ENCODE measurements at regions not wholly inside any gene's neighbourhood (a gene's known extent, or its start where the extent isn't known, plus 50 kb on each side); places are given as distances from the start of the nearest gene placed in this dataset.
"Not testable (repeated sequence)": the region's sequence is repeated elsewhere in the genome, so short reads cannot be mapped to it uniquely, and the experiment has no call there.

DNA sequence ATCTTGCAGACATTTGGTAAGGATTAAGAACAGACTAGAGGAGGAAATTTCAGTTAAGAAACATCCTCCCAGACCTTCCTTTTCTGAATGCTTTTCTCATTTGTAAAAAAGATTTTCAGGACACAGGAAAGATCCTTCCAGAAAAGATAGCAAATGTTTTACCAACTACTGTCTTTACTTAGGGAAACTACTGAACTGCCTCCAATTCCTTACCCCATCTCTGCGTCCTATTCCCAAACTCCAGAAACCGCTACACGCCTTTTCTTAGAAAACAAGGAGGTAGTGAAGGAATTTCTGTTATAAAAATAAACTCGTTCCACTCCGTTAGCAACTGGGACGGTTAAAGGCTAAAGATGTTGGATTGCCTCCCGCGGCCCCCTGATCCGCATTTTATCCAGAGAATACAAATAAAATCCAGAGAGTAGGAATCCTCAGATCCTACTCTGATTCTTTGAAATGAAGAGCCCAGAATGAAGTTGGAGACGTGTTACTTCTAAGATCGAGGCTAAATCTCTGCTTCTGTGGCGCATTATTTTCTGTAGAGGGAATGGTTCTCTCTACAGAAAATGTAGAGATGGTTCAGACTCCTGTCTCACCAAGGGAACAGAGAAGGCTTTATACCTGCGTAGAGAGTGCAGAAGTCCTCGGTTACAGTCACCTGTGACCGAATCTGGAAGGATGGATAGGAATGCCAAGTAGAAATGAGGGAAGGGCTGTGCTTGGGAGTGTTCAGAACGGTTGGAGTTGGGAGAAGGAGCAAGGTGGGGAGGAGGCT lies 133.0 kb downstream of the GPX5 start:
- no peak for DNase-seq (ENCODE audit: low spot score)

DNA sequence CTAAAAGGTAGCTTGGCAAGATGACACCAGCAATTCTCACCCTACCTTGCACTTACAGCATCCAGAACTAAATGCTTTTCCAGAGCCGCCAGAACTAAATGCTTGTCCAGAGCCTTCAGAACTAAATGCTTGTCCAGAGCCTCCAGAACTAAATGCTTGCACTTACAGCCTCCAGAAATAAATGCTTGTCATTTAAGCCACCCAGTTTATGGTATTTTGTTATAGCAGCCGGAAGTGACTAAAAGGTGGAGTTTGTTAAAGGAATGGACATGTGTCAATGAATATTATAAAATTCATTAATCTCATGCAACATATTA lies 133.5 kb downstream of the GPX5 start:
- DNase-seq (ENCODE audit: low spot score): no peak

DNA sequence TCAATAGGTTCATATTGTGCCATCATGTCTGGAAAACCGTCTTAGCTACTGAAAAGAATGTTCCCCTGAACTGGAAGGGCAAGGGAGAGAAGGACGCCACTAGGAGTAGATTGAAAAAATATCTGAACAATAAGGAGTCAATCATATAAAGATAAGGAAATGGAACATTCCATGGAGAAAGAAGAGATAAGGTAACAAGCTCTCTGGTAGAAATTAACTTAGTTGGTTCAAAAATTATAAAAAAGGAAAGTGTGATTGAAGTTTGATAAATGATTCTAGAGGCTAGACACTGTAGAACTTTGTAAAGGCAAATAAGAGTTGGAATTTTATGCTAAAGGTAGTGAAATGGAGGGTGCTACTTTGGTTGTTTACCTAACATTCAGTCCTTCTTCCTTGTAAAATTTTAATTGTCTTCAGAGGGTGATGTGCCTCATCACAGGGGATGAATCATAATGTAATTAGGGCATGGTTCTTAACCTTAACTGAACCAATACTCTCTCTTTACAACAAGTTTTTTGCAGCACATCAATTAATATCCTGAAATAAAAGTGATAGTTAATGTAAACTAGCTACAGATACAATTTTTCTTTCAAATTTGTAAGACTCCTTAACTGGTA lies 135.5 kb downstream of the GPX5 start:
- no peak for DNase-seq (ENCODE audit: low spot score)

DNA sequence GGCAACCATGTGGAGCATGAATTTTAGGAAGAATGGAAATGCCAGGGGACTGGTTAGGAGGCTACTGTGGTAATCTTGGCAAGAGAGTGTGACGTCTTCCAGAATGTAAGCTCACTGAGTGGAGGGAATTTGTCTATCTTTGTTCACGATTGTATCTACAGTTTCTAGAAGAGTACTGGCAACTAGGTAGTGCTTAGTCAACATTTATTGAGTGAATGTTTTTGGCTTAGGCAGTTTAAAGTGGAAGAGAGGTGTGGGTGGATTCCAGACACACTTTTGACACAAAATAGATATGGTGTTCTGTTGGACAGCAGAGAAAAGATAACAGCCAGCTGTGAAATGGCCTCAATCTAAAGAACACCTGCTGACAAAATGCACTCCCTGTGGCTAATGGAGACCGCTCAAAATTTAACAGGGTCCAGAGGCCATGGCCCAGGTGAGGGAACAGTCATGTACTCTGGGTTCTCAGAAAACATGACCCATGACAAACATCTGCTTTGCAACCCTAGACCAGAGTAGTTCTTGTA lies 139.3 kb downstream of the GPX5 start:
- DNase-seq (ENCODE audit: low spot score): no peak

DNA sequence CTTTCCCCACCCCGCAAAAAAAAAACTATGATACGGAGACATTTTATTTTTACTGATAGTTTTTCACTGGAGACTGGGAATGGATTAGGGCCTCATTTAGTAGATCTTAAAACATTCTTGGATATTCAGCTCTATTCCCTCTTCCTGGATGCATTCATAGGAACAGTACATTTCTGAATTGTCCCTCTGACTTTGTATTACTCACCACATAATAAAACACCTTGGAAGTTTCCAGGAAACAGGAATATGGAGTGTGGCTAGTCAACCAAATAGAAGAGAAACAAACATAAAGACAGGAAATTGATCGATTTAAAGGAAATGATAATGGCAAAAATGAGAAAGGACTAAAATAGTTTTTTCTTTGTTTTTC lies 147.7 kb downstream of the GPX5 start:
- DNase-seq (ENCODE audit: low spot score): no peak

DNA sequence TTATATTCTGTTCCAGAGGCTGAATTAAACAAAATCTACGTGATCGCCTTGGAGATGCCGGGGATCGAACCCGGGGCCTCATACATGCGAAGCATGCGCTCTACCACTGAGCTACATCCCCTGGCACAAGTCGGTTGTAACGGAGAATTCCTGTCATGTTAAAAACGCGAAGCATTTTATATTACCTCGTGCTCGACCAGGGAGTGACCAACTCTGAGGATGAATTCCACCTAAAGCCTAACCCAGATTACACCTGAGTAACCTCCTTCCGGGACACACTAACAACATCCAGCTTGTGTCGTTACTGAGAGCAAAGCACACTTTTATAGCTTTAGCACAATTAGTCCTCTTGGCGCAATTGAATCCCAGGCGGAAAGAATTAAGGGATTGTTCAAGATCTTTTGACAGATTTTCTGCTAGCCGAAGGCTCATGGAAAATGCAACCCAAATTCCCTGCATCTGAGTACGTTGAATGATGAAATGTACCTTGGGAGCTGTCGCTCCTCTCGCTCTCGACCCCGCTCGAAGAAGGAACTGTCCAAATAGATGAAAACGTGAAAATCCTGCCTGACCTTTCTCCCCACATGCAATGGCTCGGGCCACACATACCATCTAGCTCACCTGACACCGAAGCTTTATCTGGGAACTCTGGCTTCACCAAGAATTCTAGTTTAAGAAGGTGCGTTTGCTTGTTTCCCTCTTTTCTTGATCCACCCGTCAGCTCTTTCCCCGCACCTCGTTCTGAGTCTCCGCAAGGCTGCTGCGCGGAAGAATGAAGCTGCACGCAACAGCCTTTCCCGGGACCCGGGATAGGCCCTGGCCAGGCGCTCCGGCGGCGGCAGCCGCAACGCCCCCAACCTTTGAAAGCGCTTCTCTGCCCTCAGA lies 148.3 kb downstream of the GPX5 start:
- DNase-seq (ENCODE audit: low spot score): no peak

DNA sequence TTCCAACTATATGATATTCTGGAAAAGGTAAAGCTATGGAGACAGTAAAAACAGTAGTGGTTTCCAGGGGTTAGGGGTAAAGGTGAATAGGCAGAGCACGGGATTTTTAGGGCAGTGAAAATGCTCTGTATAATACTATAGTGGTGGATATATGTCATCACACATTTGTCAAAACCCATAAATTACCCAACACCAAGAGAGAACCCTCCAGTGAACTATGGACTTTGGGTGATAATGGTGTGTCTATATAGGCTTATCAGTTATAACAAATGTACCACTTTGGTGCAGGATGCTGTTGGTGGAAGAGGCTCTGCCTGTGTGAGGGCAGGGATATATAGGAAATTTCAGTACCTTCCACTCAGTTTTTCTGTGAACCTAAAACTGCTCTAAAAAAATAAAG lies 149.9 kb downstream of the GPX5 start:
- DNase-seq (ENCODE audit: low spot score): no peak

DNA sequence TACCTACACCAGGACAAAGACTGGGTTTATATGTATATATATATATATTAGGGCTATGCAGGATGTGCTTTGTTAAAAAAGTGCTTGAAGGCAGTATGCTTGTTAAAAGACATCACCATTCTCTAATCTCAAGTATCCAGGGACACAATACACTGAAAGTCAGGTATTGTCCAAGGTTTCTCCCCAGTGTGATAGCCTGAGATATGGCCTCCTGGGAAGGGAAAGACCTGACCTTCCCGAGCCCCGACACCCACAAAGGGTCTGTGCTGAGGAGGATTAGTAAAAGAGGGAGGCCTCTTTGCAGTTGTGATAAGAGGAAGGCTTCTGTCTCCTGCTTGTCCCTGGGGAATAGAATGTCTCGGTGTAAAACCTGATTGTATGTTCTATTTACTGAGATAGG lies 156.9 kb downstream of the GPX5 start:
- DNase-seq (ENCODE audit: low spot score): no peak

DNA sequence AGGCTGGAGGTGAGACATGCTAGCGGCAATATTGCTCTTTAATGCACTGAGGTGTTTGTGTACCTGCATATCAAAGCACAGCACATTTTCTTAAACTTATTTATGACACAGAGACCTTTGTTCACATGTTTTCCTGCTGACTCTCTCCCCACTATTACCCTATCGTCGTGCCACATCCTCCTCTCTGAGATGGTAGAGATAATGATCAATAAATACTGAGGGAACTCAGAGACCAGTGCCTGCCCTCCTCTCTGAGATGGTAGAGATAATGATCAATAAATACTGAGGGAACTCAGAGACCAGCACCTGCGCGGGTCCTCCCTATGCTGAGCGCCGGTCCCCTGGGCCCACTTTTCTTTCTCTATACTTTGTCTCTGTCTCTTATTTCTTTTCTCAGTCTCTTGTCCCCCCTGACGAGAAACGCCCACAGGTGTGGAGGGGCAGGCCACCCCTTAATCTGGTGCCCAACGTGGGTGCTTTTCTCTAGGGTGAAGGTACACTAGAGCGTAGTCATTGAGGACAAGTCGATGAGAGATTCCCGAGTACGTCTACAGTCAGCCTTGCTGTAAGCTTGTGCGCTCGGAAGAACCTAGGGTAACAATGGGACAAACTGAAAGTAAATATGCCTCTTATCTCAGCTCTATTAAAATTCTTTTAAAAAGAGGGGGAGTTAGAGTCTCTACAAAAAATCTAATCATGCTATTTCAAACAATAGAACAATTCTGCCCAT lies 157.4 kb downstream of the GPX5 start:
- DNase-seq (ENCODE audit: low spot score): not testable (repeated sequence)

DNA sequence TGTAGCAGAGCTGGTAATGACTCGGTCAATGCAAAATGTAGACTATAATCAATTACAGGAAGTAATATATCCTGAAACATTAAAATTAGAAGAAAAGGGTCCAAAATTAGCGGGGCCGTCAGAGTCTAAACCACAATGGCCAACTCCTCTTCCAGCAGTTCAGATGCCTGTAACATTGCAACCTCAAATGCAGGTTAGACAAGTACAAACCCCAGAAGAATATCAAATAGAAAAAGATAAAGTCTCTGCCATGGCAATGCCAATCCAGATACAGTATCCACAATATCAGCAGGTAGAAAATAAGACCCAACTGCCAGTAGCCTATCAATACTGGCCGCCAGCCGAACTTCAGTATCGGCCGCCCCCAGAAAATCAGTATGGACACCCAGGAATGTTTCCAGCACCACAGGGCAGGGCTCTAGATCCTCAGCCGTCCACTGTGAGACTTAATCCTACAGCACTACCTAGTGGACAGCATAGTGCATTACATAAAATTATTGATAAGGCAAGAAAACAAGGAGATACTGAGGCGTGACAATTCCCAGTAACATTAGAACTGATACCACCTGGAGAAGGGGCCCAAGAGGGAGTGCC lies 158.4 kb downstream of the GPX5 start:
- DNase-seq (ENCODE audit: low spot score): no peak

DNA sequence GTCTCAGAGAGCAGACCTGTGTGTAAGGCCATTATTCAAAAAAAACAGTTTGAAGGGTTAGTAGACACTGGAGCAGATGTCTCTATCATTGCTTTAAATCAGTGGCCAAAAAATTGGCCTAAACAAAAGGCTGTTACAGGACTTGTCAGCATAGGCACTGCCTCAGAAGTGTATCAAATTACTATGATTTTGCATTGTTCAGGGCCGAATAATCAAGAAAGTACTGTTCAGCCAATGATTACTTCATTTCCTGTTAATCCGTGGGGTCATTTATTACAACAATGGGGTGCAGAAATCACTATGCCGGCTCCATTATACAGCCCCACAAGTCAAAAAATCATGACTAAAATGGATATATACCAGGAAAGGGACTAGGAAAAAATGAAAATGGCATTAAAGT lies 160.3 kb downstream of the GPX5 start:
- not testable (repeated sequence) for DNase-seq (ENCODE audit: low spot score)

DNA sequence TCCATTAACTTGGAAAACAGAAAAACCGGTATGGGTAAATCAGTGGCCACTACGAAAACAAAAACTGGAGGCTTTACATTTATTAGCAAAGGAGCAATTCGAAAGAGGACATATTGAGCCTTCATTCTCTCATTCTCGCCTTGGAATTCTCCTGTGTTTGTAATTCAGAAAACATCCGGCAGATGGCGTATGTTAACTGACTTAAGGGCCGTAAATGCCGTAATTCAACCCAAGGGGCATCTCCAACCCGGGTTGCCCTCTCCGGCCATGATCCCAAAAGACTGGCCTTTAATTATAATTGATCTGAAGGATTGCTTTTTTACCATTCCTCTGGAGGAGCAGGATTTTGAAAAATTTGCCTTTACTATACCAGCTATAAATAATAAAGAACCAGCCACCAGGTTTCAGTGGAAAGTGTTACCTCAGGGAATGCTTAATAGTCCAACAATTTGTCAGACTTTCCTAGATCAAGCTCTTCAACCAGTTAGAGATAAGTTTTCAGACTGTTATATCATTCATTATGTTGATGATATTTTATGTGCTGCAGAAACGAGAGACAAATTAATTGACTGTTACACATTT lies 160.9 kb downstream of the GPX5 start:
- not testable (repeated sequence) for DNase-seq (ENCODE audit: low spot score)

DNA sequence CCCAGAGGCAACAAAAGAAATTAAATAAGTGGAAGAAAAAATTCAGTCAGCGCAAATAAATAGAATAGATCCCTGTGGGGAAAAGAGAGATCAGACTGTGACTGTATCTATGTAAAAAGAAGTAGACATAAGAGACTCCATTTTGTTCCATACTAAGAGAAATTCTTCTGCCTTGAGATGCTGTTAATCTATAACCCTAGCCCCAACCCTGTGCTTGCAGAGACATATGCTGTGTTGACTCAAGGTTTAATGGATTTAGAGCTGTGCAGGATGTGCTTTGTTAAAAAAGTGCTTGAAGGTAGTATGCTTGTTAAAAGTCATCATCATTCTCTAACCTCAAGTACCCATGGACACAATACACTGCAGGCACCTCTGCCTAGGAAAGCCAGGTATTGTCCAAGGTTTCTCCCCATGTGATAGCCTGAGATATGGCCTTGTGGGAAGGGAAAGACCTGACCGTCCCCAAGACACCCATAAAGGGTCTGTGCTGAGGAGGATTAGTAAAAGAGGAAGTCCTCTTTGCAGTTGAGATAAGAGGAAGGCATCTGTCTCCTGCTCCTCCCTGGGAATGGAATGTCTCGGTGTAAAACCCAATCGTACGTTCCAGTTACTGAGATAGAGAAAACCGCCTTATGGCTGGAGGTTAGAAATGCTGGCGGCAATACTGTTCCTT lies 161.8 kb downstream of the GPX5 start:
- DNase-seq (ENCODE audit: low spot score): not testable (repeated sequence)

DNA sequence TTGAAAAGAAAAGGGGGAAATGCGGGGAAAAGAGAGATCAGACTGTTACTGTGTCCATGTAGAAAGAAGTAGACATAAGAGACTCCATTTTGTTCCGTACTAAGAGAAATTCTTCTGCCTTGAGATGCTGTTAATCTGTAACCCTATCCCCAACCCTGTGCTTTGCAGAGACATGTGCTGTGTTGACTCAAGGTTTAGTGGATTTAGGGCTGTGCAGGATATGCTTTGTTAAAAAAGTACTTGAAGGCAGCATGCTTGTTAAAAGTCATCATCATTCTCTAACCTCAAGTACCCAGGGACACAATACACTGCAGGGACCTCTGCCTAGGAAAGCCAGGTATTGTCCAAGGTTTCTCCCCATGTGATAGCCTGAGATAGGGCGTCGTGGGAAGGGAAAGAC lies 166.3 kb downstream of the GPX5 start:
- DNase-seq (ENCODE audit: low spot score): not testable (repeated sequence)

DNA sequence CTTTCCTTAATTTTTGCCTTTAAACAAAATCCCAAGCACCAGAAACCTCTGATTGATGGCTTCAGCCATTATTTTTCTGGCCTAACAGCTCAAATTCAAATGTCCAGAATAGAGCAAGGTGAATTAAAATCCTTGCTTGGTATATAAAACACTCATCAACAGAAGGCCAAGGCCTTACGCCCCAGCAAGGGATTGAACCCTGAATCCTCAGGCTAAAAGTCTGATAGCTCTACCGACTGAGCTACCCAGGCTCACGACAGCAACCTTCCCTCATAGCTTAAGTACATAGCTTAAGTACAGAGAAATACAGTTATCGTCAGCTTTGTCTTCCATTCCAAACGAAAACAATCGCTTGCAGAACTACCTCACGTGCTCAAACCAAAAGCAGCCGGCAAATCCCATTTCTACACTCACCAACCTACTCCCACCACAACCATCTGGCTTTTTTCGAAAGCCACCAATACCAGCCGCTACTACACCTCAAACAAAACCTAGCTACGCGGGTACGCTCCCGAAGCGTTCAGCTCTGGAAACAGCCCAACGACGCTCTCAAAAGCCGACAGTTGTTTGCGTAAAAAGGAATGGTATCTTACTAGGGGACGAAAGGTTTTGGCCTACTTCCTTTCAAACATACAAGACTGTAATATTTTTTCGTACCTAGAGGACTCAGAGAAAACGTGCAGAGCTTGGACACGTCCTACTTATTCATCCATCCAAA lies 167.5 kb downstream of the GPX5 start:
- no peak for DNase-seq (ENCODE audit: low spot score)

DNA sequence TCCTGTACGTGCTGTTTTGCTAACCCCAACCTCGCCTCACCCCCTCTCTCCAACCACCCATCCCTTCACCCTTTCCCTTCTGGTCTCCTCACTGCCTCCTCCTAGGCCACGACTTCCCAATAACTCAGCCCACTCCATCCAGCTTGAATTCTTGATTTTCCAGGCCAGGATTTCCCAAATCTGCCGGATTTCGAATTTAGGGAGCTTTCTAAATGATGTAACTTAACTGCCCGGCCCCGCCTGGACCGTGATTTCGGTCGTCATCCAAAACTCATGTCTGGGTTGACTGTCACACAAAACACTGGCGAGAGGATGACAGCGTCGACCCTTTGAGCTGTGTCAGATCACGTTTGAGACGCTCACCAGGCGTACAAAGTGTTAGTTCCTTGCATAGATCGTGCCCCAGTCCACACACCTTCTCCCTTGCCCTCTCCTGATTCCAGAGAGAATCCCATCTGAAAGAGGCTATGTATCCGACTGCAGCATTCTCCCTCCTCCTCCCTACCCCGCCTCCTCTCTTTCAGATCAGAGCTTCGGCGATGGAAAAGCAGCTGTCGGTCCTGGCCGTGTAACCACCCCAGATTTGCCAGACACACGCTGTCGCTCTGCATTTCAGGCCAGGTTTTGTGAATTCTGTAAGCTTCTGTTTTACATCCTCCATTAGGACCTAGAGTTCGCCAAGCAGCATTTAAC lies 168.2 kb downstream of the GPX5 start:
- no peak for DNase-seq (ENCODE audit: low spot score)

DNA sequence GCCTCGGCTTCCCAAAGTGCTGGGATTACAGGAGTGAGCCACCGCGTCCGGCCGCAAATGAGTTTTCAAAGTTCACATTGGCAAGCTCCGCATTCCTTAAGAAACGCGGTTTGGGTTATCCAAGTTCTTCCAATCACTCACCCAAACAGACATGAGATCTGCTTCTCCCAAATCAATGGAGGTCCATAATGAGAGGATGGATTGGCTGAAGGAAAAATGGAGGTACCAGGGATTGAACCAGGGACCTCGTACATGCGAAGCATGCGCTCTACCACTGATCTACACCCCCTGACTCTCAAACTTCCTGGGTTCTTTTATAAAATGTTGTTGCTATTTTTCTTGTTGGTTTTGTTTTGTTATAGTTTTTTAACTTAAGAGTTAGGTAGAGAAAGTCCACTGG lies 170.0 kb downstream of the GPX5 start:
- DNase-seq (ENCODE audit: low spot score): no peak

DNA sequence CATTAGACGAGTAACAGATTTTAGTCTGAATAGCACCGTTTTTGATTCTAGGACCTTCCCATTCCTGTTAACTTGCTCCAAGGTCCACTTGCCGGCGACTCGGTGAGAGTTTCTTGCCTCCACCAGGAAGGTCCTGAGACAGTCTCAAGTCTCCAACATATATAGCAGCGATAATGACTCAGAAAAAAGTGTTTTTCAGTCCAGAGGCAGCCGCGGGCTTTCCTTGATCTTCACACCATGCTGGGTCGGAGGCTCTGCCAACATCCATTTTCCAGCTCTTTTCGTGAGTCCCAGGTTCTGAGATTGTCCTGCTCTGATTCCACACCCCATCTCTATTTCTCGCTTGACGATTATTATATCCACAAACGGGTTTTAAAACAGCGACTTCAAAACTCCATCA lies 170.5 kb downstream of the GPX5 start:
- no peak for DNase-seq (ENCODE audit: low spot score)

DNA sequence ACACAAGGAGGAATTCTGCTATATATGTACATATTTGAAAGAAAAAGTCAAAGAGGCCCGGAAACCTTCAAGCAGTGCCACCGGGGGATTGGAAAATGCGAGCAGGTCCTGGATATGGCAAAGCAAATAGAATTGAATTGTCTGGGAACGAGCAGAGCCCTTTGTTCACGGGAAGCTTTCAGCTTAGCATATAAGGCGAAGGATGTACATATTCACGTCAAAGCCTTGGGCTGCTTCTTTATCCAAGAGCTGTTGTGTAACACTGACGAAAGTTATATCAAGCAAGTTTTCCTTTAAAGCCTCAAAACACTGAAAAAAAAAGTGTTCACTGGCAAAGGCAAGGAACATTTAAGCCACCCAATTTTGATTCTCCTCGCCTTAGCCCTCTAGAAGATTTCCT lies 171.0 kb downstream of the GPX5 start:
- DNase-seq (ENCODE audit: low spot score): no peak
